ENCODE measurements at regions not wholly inside any gene's neighbourhood (a gene's known extent, or its start where the extent isn't known, plus 50 kb on each side); places are given as distances from the start of the nearest gene placed in this dataset.
"Not testable (repeated sequence)": the region's sequence is repeated elsewhere in the genome, so short reads cannot be mapped to it uniquely, and the experiment has no call there.

- no peak for DNase-seq (ENCODE audit: low spot score)
Measured at GRCh38 chr4:52510939-52511565, 148.0 kb downstream of the USP46 start.

- no peak for DNase-seq (ENCODE audit: low spot score)
Measured at GRCh38 chr4:52511825-52512224, 147.3 kb downstream of the USP46 start.

- DNase-seq (ENCODE audit: low spot score) = no peak
Measured at GRCh38 chr4:52512291-52512690, 146.8 kb downstream of the USP46 start.

GRCh38 chr4:52522093-52522492, 137.0 kb downstream of the USP46 start:
- not testable (repeated sequence) for DNase-seq (ENCODE audit: low spot score)

- DNase-seq (ENCODE audit: low spot score) = no peak
Measured at GRCh38 chr4:52529983-52530382, 129.1 kb downstream of the USP46 start.

GRCh38 chr4:52535793-52536192, 123.3 kb downstream of the USP46 start:
- DNase-seq (ENCODE audit: low spot score) = no peak

Small RNAs in the stretch of these regions (small RNA-seq; reads per million reads assigned to genes)
- gene RNU6-1252P = 0 reads per million in 2 experiments

Data from SK-N-DZ (cell line).